MM.1S (cell line): ENCODE measurements at regions not wholly inside any gene's neighbourhood (a gene's known extent, or its start where the extent isn't known, plus 50 kb on each side); places are given as distances from the start of the nearest gene placed in this dataset.

Experiments
- DNase-seq: peaks from one replicate; pipeline ENCODE4 v3.0.0-alpha.2; 2015
- H2AFZ ChIP-seq: fragments of 300-600 bp; sonication (generic); 2 replicates; pipeline ENCODE4 v1.6.0; 2016; ENCODE audit warnings: antibody characterized with exemption, low read length
- H3F3A ChIP-seq: fragments of 300-600 bp; sonication (generic); 2 replicates; pipeline ENCODE4 v1.6.1; 2016; ENCODE audit warnings: mild to moderate bottlenecking, antibody characterized with exemption, low read length, moderate library complexity, mixed read lengths; ENCODE audit not compliant: insufficient read depth
- H3K27ac ChIP-seq: fragments of 300-600 bp; sonication (generic); 2 replicates; pipeline ENCODE4 v1.5.1; 2016; ENCODE audit warnings: mild to moderate bottlenecking, low read length
- H3K27me3 ChIP-seq: fragments of 300-600 bp; sonication (generic); replicated peaks from 2 replicates; pipeline ENCODE4 v1.6.0; 2016; ENCODE audit warnings: low read length; ENCODE audit not compliant: insufficient read depth
- H3K36me3 ChIP-seq: fragments of 300-600 bp; sonication (generic); replicated peaks from 2 replicates; pipeline ENCODE4 v1.6.1; 2016; ENCODE audit warnings: mild to moderate bottlenecking, low read length, mixed read lengths; ENCODE audit not compliant: insufficient read depth
- H3K4me1 ChIP-seq: fragments of 300-600 bp; sonication (generic); 2 replicates; pipeline ENCODE4 v1.6.1; 2016; ENCODE audit warnings: low read length, mixed read lengths
- H3K4me2 ChIP-seq: fragments of 300-600 bp; sonication (generic); 2 replicates; pipeline ENCODE4 v1.6.0; 2016; ENCODE audit warnings: low read depth, low read length
- H3K4me3 ChIP-seq: fragments of 300-600 bp; sonication (generic); 2 replicates; pipeline ENCODE4 v1.5.1; 2016; ENCODE audit warnings: low read length, mixed read lengths
- H3K79me2 ChIP-seq: fragments of 300-600 bp; sonication (generic); 2 replicates; pipeline ENCODE4 v1.6.1; 2016; ENCODE audit warnings: mixed run types, low read length, mixed read lengths
- H3K9ac ChIP-seq: fragments of 300-600 bp; sonication (generic); 2 replicates; pipeline ENCODE4 v1.6.1; 2016; ENCODE audit warnings: low read length, mixed read lengths
- H3K9me2 ChIP-seq: fragments of 300-600 bp; sonication (generic); replicated peaks from 2 replicates; pipeline ENCODE4 v1.6.1; 2016; ENCODE audit warnings: mild to moderate bottlenecking, low read length, mixed read lengths; ENCODE audit not compliant: insufficient read depth
- H3K9me3 ChIP-seq: fragments of 300-600 bp; sonication (generic); replicated peaks from 2 replicates; pipeline ENCODE4 v1.6.1; 2016; ENCODE audit warnings: mild to moderate bottlenecking, low read length, mixed read lengths; ENCODE audit not compliant: insufficient read depth
- H4K20me1 ChIP-seq: fragments of 300-600 bp; sonication (generic); 2 replicates; pipeline ENCODE4 v1.6.1; 2016; ENCODE audit warnings: mild to moderate bottlenecking, low read length, moderate library complexity, mixed read lengths; ENCODE audit not compliant: insufficient read depth
- EZH2 ChIP-seq: fragments of 300-600 bp; sonication (generic); optimal IDR thresholded peaks from 2 replicates; pipeline ENCODE3; 2017; ENCODE audit warnings: low read depth, mild to moderate bottlenecking, antibody characterized with exemption, low read length, mixed read lengths
- EZH2phosphoT487 ChIP-seq: fragments of 300-600 bp; sonication (generic); IDR thresholded peaks from 2 replicates; pipeline ENCODE4 v1.6.1; 2018; ENCODE audit warnings: antibody characterized with exemption, low read length
- TF ChIP-seq, protein P1 (sequence below): fragments of 300-600 bp; sonication (generic); IDR thresholded peaks from 2 replicates; pipeline ENCODE4 v1.5.1; 2016; ENCODE audit warnings: antibody characterized with exemption, low read length, mixed read lengths

DNA sequence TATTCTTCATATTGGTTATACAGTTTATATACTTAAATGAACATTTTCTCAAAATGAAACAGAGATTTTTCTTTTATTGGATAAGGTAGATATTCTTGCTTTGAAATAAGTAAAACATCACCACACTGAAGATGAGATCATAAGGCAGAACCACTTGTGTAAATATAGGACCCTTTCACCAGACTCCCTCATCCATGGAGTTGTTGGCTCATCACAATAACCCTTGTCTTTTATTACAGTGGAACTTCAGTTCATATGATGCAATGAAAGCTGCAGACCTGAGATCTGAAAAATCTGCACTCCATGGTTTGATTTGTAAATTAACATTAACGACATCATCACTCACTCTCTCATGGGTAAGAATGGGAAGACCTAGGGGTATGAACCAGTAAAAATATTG lies 51.9 kb upstream of the DBX2 start:
- no peak for DNase-seq
- Histone ChIP-seq H3K9me3 (no peaks in the 10 kb centered on the region), H3K9ac (no peak overlapping the region)

DNA sequence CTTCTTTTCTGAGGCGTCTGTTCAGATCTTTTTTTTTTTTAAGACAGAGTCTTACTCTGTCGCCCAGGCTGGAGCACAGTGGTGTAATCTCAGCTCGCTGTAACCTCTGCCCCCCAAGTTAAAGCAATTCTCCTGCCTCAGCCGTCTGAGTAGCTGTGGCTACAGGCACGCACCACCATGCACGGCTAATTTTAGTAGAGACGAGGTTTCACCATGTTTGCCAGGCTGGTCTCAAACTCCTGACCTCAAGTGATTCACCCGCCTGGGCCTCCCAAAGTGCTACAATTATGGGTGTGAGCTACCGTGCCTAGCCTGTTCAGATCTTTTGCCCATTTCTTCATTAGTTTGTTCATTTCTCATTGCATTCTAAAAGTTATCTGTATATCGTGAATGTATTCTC lies 55.1 kb upstream of the DBX2 start:
- no peak for DNase-seq
- Histone ChIP-seq H3K9ac (no peak overlapping the region), H4K20me1 (no peaks in the 10 kb centered on the region), H3K9me2 (no peaks in the 10 kb centered on the region), H3K27ac (no peak overlapping the region), H3K4me3 (no peak overlapping the region), H3K36me3 (no peaks in the 10 kb centered on the region), H3K4me1 (no peaks in the 10 kb centered on the region), H3K9me3 (no peaks in the 10 kb centered on the region), H3K79me2 (no peaks in the 10 kb centered on the region), H3K4me2 (no peak overlapping the region), H3F3A (no peaks in the 10 kb centered on the region), H2AFZ (no peak overlapping the region), H3K27me3 (no peaks in the 10 kb centered on the region)
- TF ChIP-seq EZH2: no peak
- TF ChIP-seq, protein P1, sequence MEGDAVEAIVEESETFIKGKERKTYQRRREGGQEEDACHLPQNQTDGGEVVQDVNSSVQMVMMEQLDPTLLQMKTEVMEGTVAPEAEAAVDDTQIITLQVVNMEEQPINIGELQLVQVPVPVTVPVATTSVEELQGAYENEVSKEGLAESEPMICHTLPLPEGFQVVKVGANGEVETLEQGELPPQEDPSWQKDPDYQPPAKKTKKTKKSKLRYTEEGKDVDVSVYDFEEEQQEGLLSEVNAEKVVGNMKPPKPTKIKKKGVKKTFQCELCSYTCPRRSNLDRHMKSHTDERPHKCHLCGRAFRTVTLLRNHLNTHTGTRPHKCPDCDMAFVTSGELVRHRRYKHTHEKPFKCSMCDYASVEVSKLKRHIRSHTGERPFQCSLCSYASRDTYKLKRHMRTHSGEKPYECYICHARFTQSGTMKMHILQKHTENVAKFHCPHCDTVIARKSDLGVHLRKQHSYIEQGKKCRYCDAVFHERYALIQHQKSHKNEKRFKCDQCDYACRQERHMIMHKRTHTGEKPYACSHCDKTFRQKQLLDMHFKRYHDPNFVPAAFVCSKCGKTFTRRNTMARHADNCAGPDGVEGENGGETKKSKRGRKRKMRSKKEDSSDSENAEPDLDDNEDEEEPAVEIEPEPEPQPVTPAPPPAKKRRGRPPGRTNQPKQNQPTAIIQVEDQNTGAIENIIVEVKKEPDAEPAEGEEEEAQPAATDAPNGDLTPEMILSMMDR: no peak
- TF ChIP-seq EZH2phosphoT487: no peak

More for the DNA sequence above, 51.9 kb upstream of the DBX2 start:
- Histone ChIP-seq H3K79me2 (no peaks in the 10 kb centered on the region), H3K4me2 (no peak overlapping the region), H3K4me1 (peaks cover 10% of the 10 kb centered on the region), H3K36me3 (no peaks in the 10 kb centered on the region), H3K4me3 (no peak overlapping the region), H2AFZ (no peak overlapping the region), H3K27me3 (no peaks in the 10 kb centered on the region), H3F3A (no peaks in the 10 kb centered on the region), H3K27ac (no peak overlapping the region), H4K20me1 (no peaks in the 10 kb centered on the region), H3K9me2 (no peaks in the 10 kb centered on the region)
- no peak for TF ChIP-seq EZH2phosphoT487
- TF ChIP-seq, protein P1: no peak
- no peak for TF ChIP-seq EZH2

DNA sequence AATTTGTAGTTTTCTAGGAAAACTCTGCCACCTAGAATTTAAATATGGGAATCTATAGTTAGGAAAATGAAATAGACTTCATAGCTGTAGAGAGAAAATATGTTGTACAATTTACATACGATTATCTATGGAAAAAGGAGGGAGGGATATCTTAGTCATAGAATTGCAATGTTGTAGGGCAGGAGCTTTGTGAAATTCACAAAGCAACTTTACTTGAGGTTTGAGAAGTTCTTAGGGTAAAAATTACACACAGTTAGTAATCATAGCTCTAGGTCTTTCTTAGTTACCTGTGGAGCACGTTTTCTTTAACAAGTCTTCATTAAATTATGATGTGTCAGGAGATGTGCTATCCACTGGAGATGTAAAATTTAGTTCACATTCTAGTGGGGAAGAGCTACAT lies 61.4 kb upstream of the DBX2 start:
- Histone ChIP-seq H4K20me1 (no peaks in the 10 kb centered on the region), H3F3A (no peaks in the 10 kb centered on the region), H3K4me1 (no peaks in the 10 kb centered on the region), H3K4me3 (no peak overlapping the region), H3K9me3 (no peaks in the 10 kb centered on the region), H3K4me2 (no peak overlapping the region), H3K36me3 (no peaks in the 10 kb centered on the region), H3K79me2 (no peaks in the 10 kb centered on the region), H3K27ac (no peak overlapping the region), H3K27me3 (no peaks in the 10 kb centered on the region), H3K9me2 (no peaks in the 10 kb centered on the region), H2AFZ (no peak overlapping the region), H3K9ac (no peak overlapping the region)
- no peak for DNase-seq
- no peak for TF ChIP-seq EZH2
- TF ChIP-seq, protein P1: no peak
- TF ChIP-seq EZH2phosphoT487: no peak

DNA sequence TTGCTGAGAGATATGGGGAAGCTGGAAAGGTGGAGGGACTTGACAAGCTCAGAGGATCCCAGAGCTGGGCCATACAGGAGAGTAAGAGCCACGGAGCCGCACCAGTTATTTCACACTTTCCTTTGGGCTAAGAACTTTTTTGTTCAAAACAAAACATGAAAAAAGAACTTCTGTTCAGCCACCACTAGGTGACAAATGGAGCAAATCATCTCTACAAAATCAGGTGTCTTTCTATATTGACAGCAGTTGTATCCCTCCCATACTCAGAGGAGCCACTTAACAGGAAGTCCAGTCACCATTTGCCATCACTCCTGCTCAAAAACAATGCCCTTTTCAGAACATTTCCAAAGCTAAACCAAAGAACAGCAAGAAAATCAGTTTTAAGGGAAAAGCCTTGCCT lies 70.3 kb upstream of the DBX2 start:
- no peak for TF ChIP-seq EZH2
- TF ChIP-seq, protein P1: no peak
- TF ChIP-seq EZH2phosphoT487: no peak
- H3K27ac ChIP-seq: no peak overlapping the region
- H4K20me1 ChIP-seq: no peaks in the 10 kb centered on the region
- H3K4me2 ChIP-seq: no peak overlapping the region
- H3K9ac ChIP-seq: no peak overlapping the region
- no peaks in the 10 kb centered on the region for H3K36me3 ChIP-seq
- H3K27me3 ChIP-seq: no peaks in the 10 kb centered on the region
- no peaks in the 10 kb centered on the region for H3K9me2 ChIP-seq
- no peak overlapping the region for H2AFZ ChIP-seq
- H3K4me3 ChIP-seq: no peak overlapping the region
- no peaks in the 10 kb centered on the region for H3K79me2 ChIP-seq
- no peak for DNase-seq
- no peaks in the 10 kb centered on the region for H3F3A ChIP-seq
- no peaks in the 10 kb centered on the region for H3K4me1 ChIP-seq
- no peaks in the 10 kb centered on the region for H3K9me3 ChIP-seq
